GM10266 (cell line): ENCODE measurements at regions not wholly inside any gene's neighbourhood (a gene's known extent, or its start where the extent isn't known, plus 50 kb on each side); places are given as distances from the start of the nearest gene placed in this dataset.

ENCODE experiments used
- DNase-seq: peaks from one replicate; pipeline ENCODE4 v3.0.0; 2012; ENCODE audit errors: extremely low spot score
- TF ChIP-seq, protein P1 (sequence below): IDR thresholded peaks from 2 replicates; pipeline ENCODE4 v1.5.1; 2012; ENCODE audit warnings: mild to moderate bottlenecking, low read depth; ENCODE audit not compliant: control insufficient read depth, insufficient read depth; ENCODE audit errors: missing control alignments

DNA sequence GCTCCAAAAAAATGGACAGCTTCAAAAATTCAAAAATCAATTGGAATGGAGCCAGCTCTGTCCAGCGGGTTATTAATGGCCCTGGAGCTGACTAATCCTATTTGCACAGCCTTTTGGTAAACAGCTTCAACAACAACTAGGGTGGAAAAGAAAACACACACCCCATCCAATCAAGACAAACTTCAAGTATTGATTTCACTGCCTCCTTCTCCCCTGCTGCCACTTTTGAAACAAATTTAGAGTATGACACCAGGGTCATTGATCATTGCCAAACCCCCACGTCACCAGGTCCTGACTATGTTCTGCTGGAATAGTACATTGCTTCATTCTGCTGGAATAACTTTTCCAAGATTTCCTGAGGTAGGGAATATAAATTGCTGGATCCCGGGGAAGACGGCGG is 56.8 kb upstream of the GTF3A start:
- TF ChIP-seq, protein P1, sequence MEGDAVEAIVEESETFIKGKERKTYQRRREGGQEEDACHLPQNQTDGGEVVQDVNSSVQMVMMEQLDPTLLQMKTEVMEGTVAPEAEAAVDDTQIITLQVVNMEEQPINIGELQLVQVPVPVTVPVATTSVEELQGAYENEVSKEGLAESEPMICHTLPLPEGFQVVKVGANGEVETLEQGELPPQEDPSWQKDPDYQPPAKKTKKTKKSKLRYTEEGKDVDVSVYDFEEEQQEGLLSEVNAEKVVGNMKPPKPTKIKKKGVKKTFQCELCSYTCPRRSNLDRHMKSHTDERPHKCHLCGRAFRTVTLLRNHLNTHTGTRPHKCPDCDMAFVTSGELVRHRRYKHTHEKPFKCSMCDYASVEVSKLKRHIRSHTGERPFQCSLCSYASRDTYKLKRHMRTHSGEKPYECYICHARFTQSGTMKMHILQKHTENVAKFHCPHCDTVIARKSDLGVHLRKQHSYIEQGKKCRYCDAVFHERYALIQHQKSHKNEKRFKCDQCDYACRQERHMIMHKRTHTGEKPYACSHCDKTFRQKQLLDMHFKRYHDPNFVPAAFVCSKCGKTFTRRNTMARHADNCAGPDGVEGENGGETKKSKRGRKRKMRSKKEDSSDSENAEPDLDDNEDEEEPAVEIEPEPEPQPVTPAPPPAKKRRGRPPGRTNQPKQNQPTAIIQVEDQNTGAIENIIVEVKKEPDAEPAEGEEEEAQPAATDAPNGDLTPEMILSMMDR, result no peak
- no peak for DNase-seq

DNA sequence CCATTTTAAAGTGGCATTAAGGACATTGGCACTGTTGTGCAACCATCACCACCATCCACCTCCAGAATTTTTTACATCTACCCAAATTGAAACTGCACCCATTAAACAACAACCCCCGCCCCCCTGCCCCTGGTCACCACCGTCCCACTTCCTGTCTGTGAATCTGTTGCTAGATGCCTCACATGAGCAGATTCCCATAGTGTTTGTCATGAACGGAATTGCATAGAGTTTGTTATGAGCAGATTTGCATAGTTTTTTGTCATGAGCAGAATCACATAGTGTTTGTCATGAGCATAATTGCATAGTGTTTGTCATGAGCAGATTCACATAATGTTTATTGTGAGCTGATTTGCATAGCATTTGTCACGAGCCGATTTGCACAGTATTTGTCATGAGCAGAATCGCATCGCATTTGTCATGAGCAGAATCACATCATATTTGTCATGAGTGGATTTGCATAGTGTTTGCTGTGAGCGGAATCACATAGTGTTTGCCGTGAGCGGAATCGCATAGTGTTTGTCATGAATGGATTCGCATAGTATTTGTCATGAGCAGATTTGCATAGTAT is 54.0 kb upstream of the GTF3A start:
- no peak for DNase-seq
- TF ChIP-seq, protein P1, result no peak

DNA sequence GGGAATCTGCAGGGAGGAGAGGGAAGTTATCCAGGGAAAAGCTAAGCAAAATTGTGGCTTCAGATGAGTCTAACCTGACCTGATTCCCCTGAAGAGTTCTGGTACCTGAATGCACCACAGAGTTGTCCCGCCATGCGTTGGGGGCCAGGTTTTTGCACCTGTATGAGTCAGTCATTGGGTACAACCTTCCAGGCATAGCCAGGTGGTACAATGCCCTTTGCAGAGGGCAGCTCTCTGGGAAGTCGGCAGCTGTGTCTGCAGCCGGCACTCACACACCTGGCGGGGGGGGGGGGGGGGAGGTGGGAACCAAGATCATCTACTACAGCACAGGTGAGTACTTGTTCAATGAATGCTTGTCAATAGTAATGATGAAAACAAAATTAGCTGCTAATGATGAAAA is 52.5 kb upstream of the GTF3A start:
- TF ChIP-seq, protein P1, result no peak
- DNase-seq, result no peak

DNA sequence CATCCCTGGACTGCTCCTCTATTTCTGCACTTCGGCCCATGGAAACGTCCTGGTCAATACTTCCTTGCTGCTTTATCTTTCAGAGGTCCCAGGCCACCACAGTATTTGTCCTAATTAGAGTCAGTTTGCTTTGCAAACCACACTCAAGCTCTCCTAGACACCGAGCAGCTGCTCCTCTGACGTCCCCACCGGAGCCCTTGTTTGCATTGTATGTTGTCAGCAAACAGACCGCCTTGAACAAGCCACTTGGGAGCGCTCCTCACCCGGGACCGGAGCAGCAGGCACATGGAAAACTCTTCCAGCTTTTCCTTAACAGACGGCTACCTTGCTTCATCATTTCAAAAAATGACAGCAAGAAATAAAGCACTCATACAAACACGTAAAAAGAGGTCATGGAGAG is 51.5 kb upstream of the GTF3A start:
- TF ChIP-seq, protein P1, result no peak
- DNase-seq, result no peak

DNA sequence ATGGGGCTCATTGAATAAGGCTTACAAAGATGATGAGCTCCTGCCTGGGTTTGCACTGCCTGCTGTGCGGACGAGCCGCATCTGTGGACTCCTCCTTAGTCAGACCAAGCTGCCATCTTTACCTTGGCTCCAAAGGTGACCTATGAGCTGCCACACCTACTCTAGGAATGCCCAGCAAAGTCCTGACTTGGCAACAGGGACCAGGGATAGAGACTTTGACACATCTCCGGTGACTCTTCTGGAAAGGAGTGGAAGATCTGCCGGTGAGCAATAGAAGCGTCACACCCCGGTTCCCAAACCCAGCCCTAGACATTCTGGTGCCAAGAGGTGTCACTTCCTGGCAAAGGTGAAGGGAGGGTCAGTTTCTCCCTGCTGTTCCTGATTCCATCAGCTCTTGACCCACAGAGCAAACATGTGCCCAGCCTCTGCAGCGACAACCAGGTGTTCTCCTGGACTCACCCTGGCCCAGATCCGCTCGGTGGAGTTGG is 50.2 kb upstream of the GTF3A start:
- DNase-seq, result no peak
- TF ChIP-seq, protein P1, result no peak
